HCT116 (cell line): ENCODE measurements at regions not wholly inside any gene's neighbourhood (a gene's known extent, or its start where the extent isn't known, plus 50 kb on each side); places are given as distances from the start of the nearest gene placed in this dataset.

ENCODE experiments used
- ATAC-seq: fragments of 200-7000 bp; cut with Tn5 transposase; 2 replicates; pipeline ENCODE4 v1.9.1; 2020; ENCODE audit warnings: mild to moderate bottlenecking, moderate library complexity
- BruUV-seq: library from RNA; stranded (reverse); fragments of 400-500 nt; replicated peaks from 2 replicates; lab custom pipeline; 2021; lab: Mats Ljungman, UMichigan
- CTCF ChIA-PET: fragments of 300-600 bp; sonication (Branson Sonifier 250); formaldehyde crosslinking; loops from one replicate; lab custom pipeline; 2021; ENCODE audit warnings: antibody characterized with exemption; lab: Charles Lee
- POLR2A ChIA-PET: fragments of 300-600, 350-600 bp; sonication (Branson Sonifier 250); formaldehyde crosslinking; loops from one replicate; lab custom pipeline; 2021; ENCODE audit warnings: antibody characterized with exemption; lab: Charles Lee
- RAD21 ChIA-PET, 2 experiments: fragments of 300-600 bp; sonication (Branson Sonifier 250); formaldehyde crosslinking; loops; one replicate each; lab custom pipeline; 2023; ENCODE audit warnings: low total read pairs in 2 of 2; ENCODE audit not compliant: uncharacterized antibody in 2 of 2, unreplicated experiment in 2 of 2, low non-redundant PET in 1 of 2; lab: Charles Lee
- DNase-seq: peaks from one replicate; pipeline ENCODE4 v3.0.0-alpha.2; 2010; ENCODE audit warnings: low read depth, low spot score
- H2AFZ ChIP-seq: fragments of 200-600 bp; shearing (Covaris generic), sonication (generic); 2 replicates; pipeline ENCODE4 v1.6.1; 2017; ENCODE audit warnings: low read depth, mixed run types, mixed read lengths, antibody characterized with exemption, low read length; ENCODE audit not compliant: poor library complexity, severe bottlenecking
- H3K27ac ChIP-seq: 2 replicates; pipeline ENCODE4 v1.5.1; 2012; ENCODE audit warnings: low read depth, low read length
- H3K27me3 ChIP-seq: fragments of 200-600 bp; sonication (generic); 2 replicates; pipeline ENCODE4 v1.6.1; 2016; ENCODE audit warnings: mixed run types, low read length, mixed read lengths; ENCODE audit not compliant: insufficient read depth
- H3K36me3 ChIP-seq, 2 experiments: fragments of 200-500 bp in 1 of 2; fragments of 200-600 bp in 1 of 2; sonication (Bioruptor generic) in 1 of 2; sonication (generic) in 1 of 2; 2 replicates each; pipeline versions ENCODE4 v1.5.1 to v1.6.1; 2014 to 2016; ENCODE audit warnings: low read length in 2 of 2, inconsistent platforms in 1 of 2, mixed read lengths in 1 of 2, mixed run types in 1 of 2; ENCODE audit not compliant: insufficient read depth in 2 of 2, control insufficient read depth in 1 of 2
- H3K4me1 ChIP-seq, 2 experiments: fragments of 200-600 bp in 1 of 2; sonication (generic) in 1 of 2; 2 replicates each; pipeline versions ENCODE4 v1.5.1 to v1.6.1; 2012 to 2017; ENCODE audit warnings: low read length in 2 of 2, inconsistent platforms in 1 of 2, mild to moderate bottlenecking in 1 of 2, mixed read lengths in 1 of 2, mixed run types in 1 of 2, moderate library complexity in 1 of 2; ENCODE audit not compliant: insufficient read depth in 2 of 2, control insufficient read depth in 1 of 2
- H3K4me2 ChIP-seq: fragments of 200-600 bp; sonication (generic); 2 replicates; pipeline ENCODE4 v1.6.1; 2017; ENCODE audit warnings: mixed run types, low read length, mixed read lengths
- H3K4me3 ChIP-seq, 2 experiments: fragments of 200-600 bp in 1 of 2; sonication (generic) in 1 of 2; replicated peaks in 1 of 2; 2 replicates each; pipeline ENCODE4 v1.5.1; 2011 to 2016; ENCODE audit warnings: low read length in 2 of 2, control low read depth in 1 of 2, low read depth in 1 of 2, mild to moderate bottlenecking in 1 of 2, mixed read lengths in 1 of 2, mixed run types in 1 of 2
- H3K79me2 ChIP-seq: fragments of 200-600 bp; sonication (generic); 2 replicates; pipeline ENCODE4 v1.6.1; 2017; ENCODE audit warnings: mild to moderate bottlenecking, mixed run types, low read length, moderate library complexity, mixed read lengths; ENCODE audit not compliant: insufficient read depth
- H3K9ac ChIP-seq: fragments of 200-600 bp; sonication (generic); 2 replicates; pipeline ENCODE4 v1.6.1; 2016; ENCODE audit warnings: low read length, mixed read lengths
- H3K9me2 ChIP-seq: fragments of 200-600 bp; sonication (generic), shearing (Covaris generic); 2 replicates; pipeline ENCODE4 v1.6.1; 2017; ENCODE audit warnings: mixed run types, mild to moderate bottlenecking, moderate library complexity; ENCODE audit not compliant: insufficient read depth
- H3K9me3 ChIP-seq, 2 experiments: fragments of 200-500 bp in 1 of 2; fragments of 200-600 bp in 1 of 2; sonication (Bioruptor generic) in 1 of 2; sonication (generic) in 1 of 2; 2 replicates each; pipeline ENCODE4 v1.6.1; 2014 to 2017; ENCODE audit warnings: low read length in 2 of 2, mixed read lengths in 2 of 2, inconsistent platforms in 1 of 2, low read depth in 1 of 2, mild to moderate bottlenecking in 1 of 2, mixed run types in 1 of 2, moderate library complexity in 1 of 2; ENCODE audit not compliant: control insufficient read depth in 1 of 2, insufficient read depth in 1 of 2
- H4K20me1 ChIP-seq: fragments of 200-600 bp; sonication (generic), shearing (Covaris generic); 2 replicates; pipeline ENCODE4 v1.6.1; 2017; ENCODE audit warnings: mixed run types, mild to moderate bottlenecking, moderate library complexity; ENCODE audit not compliant: insufficient read depth
- CBX3 ChIP-seq: IDR thresholded peaks from 2 replicates; pipeline ENCODE4 v1.6.1; 2012; ENCODE audit warnings: low read depth
- ELF1 ChIP-seq: IDR thresholded peaks from 2 replicates; pipeline ENCODE4 v1.6.1; 2012; ENCODE audit warnings: low read depth, borderline replicate concordance
- FOSL1 ChIP-seq: IDR thresholded peaks from 2 replicates; pipeline ENCODE4 v1.6.1; 2012; ENCODE audit warnings: low read depth
- POLR2AphosphoS5 ChIP-seq: IDR thresholded peaks from 2 replicates; pipeline ENCODE4 v1.6.1; 2011; ENCODE audit warnings: mild to moderate bottlenecking, low read depth, low read length, moderate library complexity
- REST ChIP-seq: IDR thresholded peaks from 2 replicates; pipeline ENCODE4 v1.6.1; 2012; ENCODE audit warnings: low read depth
- SIN3A ChIP-seq: IDR thresholded peaks from 2 replicates; pipeline ENCODE4 v1.6.1; 2012; ENCODE audit warnings: low read depth
- intact Hi-C: fragments of 100-400 bp; cut with micrococcal nuclease; formaldehyde crosslinking; loops from 2 replicates; pipeline ENCODE4 v1.10.0; 2022

GRCh38 chr5:165108809-165109208 lies 1603.4 kb downstream of the MAT2B start (continued):
- TF ChIP-seq REST (no peak), ELF1 (no peak), CBX3 (no peak), POLR2AphosphoS5 (no peak)

- TF ChIP-seq SIN3A, result no peak
- no peak for TF ChIP-seq FOSL1
- TF ChIP-seq, all 23 proteins: peak for 0
- ChIA-PET CTCF (no interaction called here), RAD21 (no interaction called here), POLR2A (no interaction called here)
- Histone ChIP-seq H3K79me2 (no peaks in the 10 kb centered on the region), H3K36me3 (no peaks in the 10 kb centered on the region), H3K4me2 (no peak overlapping the region), H3K9ac (no peak overlapping the region), H3K4me3 (no peak overlapping the region), H2AFZ (no peak overlapping the region), H3K27me3 (no peaks in the 10 kb centered on the region), H3K27ac (no peak overlapping the region), H3K9me3 (peaks cover under 1 to 25% of the 10 kb centered on the region in 2 experiments; a peak in 2 of 4 replicates), H4K20me1 (no peaks in the 10 kb centered on the region), H3K4me1 (no peaks in the 10 kb centered on the region), H3K9me2 (no peaks in the 10 kb centered on the region)
- DNase-seq, result no peak
- no TSS peak for BruUV-seq
- intact Hi-C loops, result no loop called here
- no peak for ATAC-seq
These were observed 1613.8 kb downstream of the MAT2B start for GRCh38 chr5:165119175-165119574.
